Liver (tissue), 3 donors: ENCODE measurements at regions not wholly inside any gene's neighbourhood (a gene's known extent, or its start where the extent isn't known, plus 50 kb on each side); places are given as distances from the start of the nearest gene placed in this dataset.

Source experiments
- CTCF ChIP-seq: fragments of 150-350 bp; IDR thresholded peaks from 2 replicates; pipeline ENCODE4 v1.5.1; 2017; ENCODE audit warnings: improper control_type of control experiment, low read depth, low read length; ENCODE audit not compliant: missing input control
- GABPA ChIP-seq, 2 donors: IDR thresholded peaks in 1 of 2; conservative IDR thresholded peaks in 1 of 2; 2 replicates each; pipeline ENCODE4 v1.6.1; 2016; ENCODE audit warnings: antibody characterized with exemption in 2 of 2, mild to moderate bottlenecking in 1 of 2, moderate library complexity in 1 of 2
- HNF4A ChIP-seq, 2 donors: conservative IDR thresholded peaks; 2 replicates each; pipeline ENCODE4 v1.6.1; 2016; ENCODE audit warnings: antibody characterized with exemption in 2 of 2, mild to moderate bottlenecking in 2 of 2
- JUND ChIP-seq, 2 donors: IDR thresholded peaks; 2 replicates each; pipeline ENCODE4 v1.6.1; 2016; ENCODE audit warnings: antibody characterized with exemption in 2 of 2
- MAX ChIP-seq: IDR thresholded peaks from 2 replicates; pipeline ENCODE4 v1.6.1; 2016; ENCODE audit warnings: antibody characterized with exemption
- NR2F2 ChIP-seq: IDR thresholded peaks from 2 replicates; pipeline ENCODE4 v1.6.1; 2016; ENCODE audit warnings: antibody characterized with exemption
- RAD21 ChIP-seq, 2 donors: IDR thresholded peaks; 2 replicates each; pipeline ENCODE4 v1.6.1; 2016; ENCODE audit warnings: antibody characterized with exemption in 2 of 2, mild to moderate bottlenecking in 2 of 2
- REST ChIP-seq: IDR thresholded peaks from 2 replicates; pipeline ENCODE4 v1.6.1; 2016; ENCODE audit warnings: antibody characterized with exemption, mild to moderate bottlenecking
- RXRA ChIP-seq, 2 donors: IDR thresholded peaks; 2 replicates each; pipeline ENCODE4 v1.6.1; 2017 to 2018; ENCODE audit warnings: antibody characterized with exemption in 2 of 2, mild to moderate bottlenecking in 1 of 2
- SP1 ChIP-seq: IDR thresholded peaks from 2 replicates; pipeline ENCODE4 v1.6.1; 2018; ENCODE audit warnings: antibody characterized with exemption, mild to moderate bottlenecking
- TAF1 ChIP-seq: conservative IDR thresholded peaks from 2 replicates; pipeline ENCODE4 v1.6.1; 2016; ENCODE audit warnings: antibody characterized with exemption, mild to moderate bottlenecking
- YY1 ChIP-seq: IDR thresholded peaks from 2 replicates; pipeline ENCODE4 v1.6.1; 2016; ENCODE audit warnings: antibody characterized with exemption, mild to moderate bottlenecking
- TF ChIP-seq, protein P1 (sequence below): IDR thresholded peaks from 2 replicates; pipeline ENCODE4 v1.6.1; 2016; ENCODE audit warnings: antibody characterized with exemption
- TF ChIP-seq, protein P2 (sequence below): IDR thresholded peaks from 2 replicates; pipeline ENCODE4 v1.6.1; 2016; ENCODE audit warnings: antibody characterized with exemption
- donor health status: healthy.
- donor health status: healthy.

GRCh38 chr13:51525567-51526167 lies 58.6 kb upstream of the WDFY2 start:
- TF ChIP-seq CTCF (no peak), REST (no peak), HNF4A (conservative IDR thresholded peaks at IDR 0.05) (no peak), RXRA (IDR thresholded peaks at IDR 0.05) (no peak), MAX (no peak), YY1 (no peak), GABPA (IDR thresholded peaks at IDR 0.05 in 1 of 2, conservative IDR thresholded peaks at IDR 0.05 in 1 of 2) (no peak), JUND (IDR thresholded peaks at IDR 0.05) (no peak), SP1 (no peak), NR2F2 (no peak), RAD21 (IDR thresholded peaks at IDR 0.05) (no peak), TAF1 (no peak)
- TF ChIP-seq, protein P1, sequence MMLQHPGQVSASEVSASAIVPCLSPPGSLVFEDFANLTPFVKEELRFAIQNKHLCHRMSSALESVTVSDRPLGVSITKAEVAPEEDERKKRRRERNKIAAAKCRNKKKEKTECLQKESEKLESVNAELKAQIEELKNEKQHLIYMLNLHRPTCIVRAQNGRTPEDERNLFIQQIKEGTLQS, result no peak
- TF ChIP-seq, protein P2, sequence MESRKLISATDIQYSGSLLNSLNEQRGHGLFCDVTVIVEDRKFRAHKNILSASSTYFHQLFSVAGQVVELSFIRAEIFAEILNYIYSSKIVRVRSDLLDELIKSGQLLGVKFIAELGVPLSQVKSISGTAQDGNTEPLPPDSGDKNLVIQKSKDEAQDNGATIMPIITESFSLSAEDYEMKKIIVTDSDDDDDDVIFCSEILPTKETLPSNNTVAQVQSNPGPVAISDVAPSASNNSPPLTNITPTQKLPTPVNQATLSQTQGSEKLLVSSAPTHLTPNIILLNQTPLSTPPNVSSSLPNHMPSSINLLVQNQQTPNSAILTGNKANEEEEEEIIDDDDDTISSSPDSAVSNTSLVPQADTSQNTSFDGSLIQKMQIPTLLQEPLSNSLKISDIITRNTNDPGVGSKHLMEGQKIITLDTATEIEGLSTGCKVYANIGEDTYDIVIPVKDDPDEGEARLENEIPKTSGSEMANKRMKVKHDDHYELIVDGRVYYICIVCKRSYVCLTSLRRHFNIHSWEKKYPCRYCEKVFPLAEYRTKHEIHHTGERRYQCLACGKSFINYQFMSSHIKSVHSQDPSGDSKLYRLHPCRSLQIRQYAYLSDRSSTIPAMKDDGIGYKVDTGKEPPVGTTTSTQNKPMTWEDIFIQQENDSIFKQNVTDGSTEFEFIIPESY, result no peak
